Neural cell (in vitro differentiated cells): ENCODE measurements at regions not wholly inside any gene's neighbourhood (a gene's known extent, or its start where the extent isn't known, plus 50 kb on each side); places are given as distances from the start of the nearest gene placed in this dataset.

Experiments
- H2AFZ ChIP-seq: fragments of 200-600, 300-800 bp; sonication (generic), shearing (Covaris generic); 2 replicates; pipeline ENCODE4 v1.6.0; 2014; ENCODE audit warnings: low read depth, mild to moderate bottlenecking, antibody characterized with exemption, low read length, moderate library complexity
- H3F3A ChIP-seq: fragments of 200-600 bp; shearing (Covaris generic); 2 replicates; pipeline ENCODE4 v1.6.1; 2016; ENCODE audit warnings: mild to moderate bottlenecking, moderate library complexity, mixed read lengths, antibody characterized with exemption, low read length; ENCODE audit not compliant: insufficient read depth, poor library complexity, severe bottlenecking
- H3K27ac ChIP-seq: fragments of 200-600, 300-800 bp; sonication (generic), shearing (Covaris generic); 2 replicates; pipeline ENCODE4 v1.5.1; 2014; ENCODE audit warnings: mild to moderate bottlenecking, low read length, moderate library complexity
- H3K27me3 ChIP-seq: fragments of 300-800, 200-600 bp; sonication (generic), shearing (Covaris generic); 2 replicates; pipeline ENCODE4 v1.6.0; 2014; ENCODE audit warnings: mild to moderate bottlenecking, low read depth, low read length, moderate library complexity; ENCODE audit not compliant: insufficient read depth
- H3K36me3 ChIP-seq: fragments of 300-800, 200-600 bp; sonication (generic), shearing (Covaris generic); 2 replicates; pipeline ENCODE4 v1.5.1; 2014; ENCODE audit warnings: mild to moderate bottlenecking, antibody characterized with exemption, low read length, moderate library complexity; ENCODE audit not compliant: insufficient read depth
- H3K4me2 ChIP-seq: fragments of 300-800, 200-600 bp; sonication (generic), shearing (Covaris generic); 2 replicates; pipeline ENCODE4 v1.6.0; 2014; ENCODE audit warnings: mild to moderate bottlenecking, low read length
- H3K4me3 ChIP-seq: fragments of 300-800, 200-600 bp; sonication (generic), shearing (Covaris generic); 2 replicates; pipeline ENCODE4 v1.5.1; 2014; ENCODE audit warnings: mild to moderate bottlenecking, low read length, moderate library complexity
- H3K79me2 ChIP-seq: fragments of 200-600 bp; shearing (Covaris generic); replicated peaks from 2 replicates; pipeline ENCODE4 v1.6.0; 2014; ENCODE audit warnings: mild to moderate bottlenecking, low read length, moderate library complexity; ENCODE audit not compliant: insufficient read depth
- H3K9ac ChIP-seq: fragments of 300-800, 200-600 bp; sonication (generic), shearing (Covaris generic); 2 replicates; pipeline ENCODE4 v1.6.1; 2016; ENCODE audit warnings: mild to moderate bottlenecking, low read length, mixed read lengths
- H3K9me2 ChIP-seq: fragments of 200-600 bp; shearing (Covaris generic); 2 replicates; pipeline ENCODE4 v1.6.1; 2016; ENCODE audit warnings: mild to moderate bottlenecking, low read length, mixed read lengths; ENCODE audit not compliant: insufficient read depth
- H3K9me3 ChIP-seq: fragments of 200-600, 300-800 bp; sonication (generic), shearing (Covaris generic); 2 replicates; pipeline ENCODE4 v1.6.1; 2016; ENCODE audit warnings: mild to moderate bottlenecking, mixed run types, low read length, moderate library complexity, mixed read lengths
- H4K20me1 ChIP-seq: fragments of 200-600 bp; shearing (Covaris generic); 2 replicates; pipeline ENCODE4 v1.6.1; 2016; ENCODE audit warnings: mild to moderate bottlenecking, mixed run types; ENCODE audit not compliant: insufficient read depth
- EP300 ChIP-seq: fragments of 450-650 bp; conservative IDR thresholded peaks from 2 replicates; pipeline ENCODE4 v1.6.1; 2014; ENCODE audit warnings: antibody characterized with exemption, mild to moderate bottlenecking, moderate library complexity; ENCODE audit not compliant: poor library complexity, severe bottlenecking
- EZH2 ChIP-seq: fragments of 200-600, 300-800 bp; shearing (Covaris generic), sonication (generic); IDR thresholded peaks from 2 replicates; pipeline ENCODE4 v1.6.1; 2014; ENCODE audit warnings: antibody characterized with exemption, low read length, borderline replicate concordance, mild to moderate bottlenecking; ENCODE audit not compliant: insufficient read depth, poor library complexity, severe bottlenecking
- MXI1 ChIP-seq: fragments of 450-650 bp; conservative IDR thresholded peaks from 2 replicates; pipeline ENCODE4 v1.6.1; 2014; ENCODE audit warnings: antibody characterized with exemption, mild to moderate bottlenecking; ENCODE audit not compliant: poor library complexity, severe bottlenecking
- POLR2AphosphoS5 ChIP-seq: IDR thresholded peaks from 2 replicates; pipeline ENCODE4 v1.6.1; 2012
- RAD21 ChIP-seq: fragments of 450-650 bp; conservative IDR thresholded peaks from 2 replicates; pipeline ENCODE4 v1.6.1; 2014; ENCODE audit warnings: antibody characterized with exemption, mild to moderate bottlenecking, moderate library complexity
- SMC3 ChIP-seq: fragments of 450-650 bp; conservative IDR thresholded peaks from 2 replicates; pipeline ENCODE4 v1.6.1; 2014; ENCODE audit warnings: antibody characterized with exemption, mild to moderate bottlenecking, moderate library complexity; ENCODE audit not compliant: poor library complexity
- TAF1 ChIP-seq: IDR thresholded peaks from 2 replicates; pipeline ENCODE4 v1.6.1; 2012; ENCODE audit warnings: low read depth
- TF ChIP-seq, protein P1 (sequence below): IDR thresholded peaks from 2 replicates; pipeline ENCODE4 v1.6.1; 2012; ENCODE audit warnings: borderline replicate concordance
- TF ChIP-seq, protein P2 (sequence below): fragments of 450-650 bp; IDR thresholded peaks from 2 replicates; pipeline ENCODE4 v1.5.1; 2014; ENCODE audit warnings: antibody characterized with exemption, mild to moderate bottlenecking, moderate library complexity; ENCODE audit not compliant: poor library complexity, severe bottlenecking

DNA sequence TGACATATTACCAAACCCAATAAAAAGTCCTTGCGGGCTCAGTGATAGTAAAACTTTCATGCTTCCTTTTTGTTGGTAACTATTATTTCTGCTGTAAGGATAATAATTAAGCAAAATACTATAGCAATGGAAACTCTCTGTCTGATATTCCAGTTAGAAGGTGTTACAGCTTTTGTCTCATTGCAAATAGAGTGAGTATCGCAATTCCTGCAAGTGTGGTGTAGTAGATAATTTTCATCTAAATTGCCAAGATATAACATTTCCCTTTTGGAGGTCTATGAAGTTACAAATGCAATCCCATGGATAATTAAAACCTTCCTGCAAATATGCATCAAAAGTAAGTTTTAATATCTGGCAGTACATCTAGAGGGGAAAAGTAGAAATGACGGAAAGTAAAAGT, 88.7 kb upstream of the CD93 start:
- no peaks in the 10 kb centered on the region for H3K9me3 ChIP-seq
- no peaks in the 10 kb centered on the region for H3K9me2 ChIP-seq
- no peaks in the 10 kb centered on the region for H3K27me3 ChIP-seq
- no peaks in the 10 kb centered on the region for H3K36me3 ChIP-seq
- H3K4me3 ChIP-seq = no peak overlapping the region
- TF ChIP-seq RAD21 (no peak), MXI1 (no peak), EP300 (no peak), EZH2 (no peak), POLR2AphosphoS5 (no peak), SMC3 (no peak), TAF1 (no peak)
- TF ChIP-seq, protein P1, sequence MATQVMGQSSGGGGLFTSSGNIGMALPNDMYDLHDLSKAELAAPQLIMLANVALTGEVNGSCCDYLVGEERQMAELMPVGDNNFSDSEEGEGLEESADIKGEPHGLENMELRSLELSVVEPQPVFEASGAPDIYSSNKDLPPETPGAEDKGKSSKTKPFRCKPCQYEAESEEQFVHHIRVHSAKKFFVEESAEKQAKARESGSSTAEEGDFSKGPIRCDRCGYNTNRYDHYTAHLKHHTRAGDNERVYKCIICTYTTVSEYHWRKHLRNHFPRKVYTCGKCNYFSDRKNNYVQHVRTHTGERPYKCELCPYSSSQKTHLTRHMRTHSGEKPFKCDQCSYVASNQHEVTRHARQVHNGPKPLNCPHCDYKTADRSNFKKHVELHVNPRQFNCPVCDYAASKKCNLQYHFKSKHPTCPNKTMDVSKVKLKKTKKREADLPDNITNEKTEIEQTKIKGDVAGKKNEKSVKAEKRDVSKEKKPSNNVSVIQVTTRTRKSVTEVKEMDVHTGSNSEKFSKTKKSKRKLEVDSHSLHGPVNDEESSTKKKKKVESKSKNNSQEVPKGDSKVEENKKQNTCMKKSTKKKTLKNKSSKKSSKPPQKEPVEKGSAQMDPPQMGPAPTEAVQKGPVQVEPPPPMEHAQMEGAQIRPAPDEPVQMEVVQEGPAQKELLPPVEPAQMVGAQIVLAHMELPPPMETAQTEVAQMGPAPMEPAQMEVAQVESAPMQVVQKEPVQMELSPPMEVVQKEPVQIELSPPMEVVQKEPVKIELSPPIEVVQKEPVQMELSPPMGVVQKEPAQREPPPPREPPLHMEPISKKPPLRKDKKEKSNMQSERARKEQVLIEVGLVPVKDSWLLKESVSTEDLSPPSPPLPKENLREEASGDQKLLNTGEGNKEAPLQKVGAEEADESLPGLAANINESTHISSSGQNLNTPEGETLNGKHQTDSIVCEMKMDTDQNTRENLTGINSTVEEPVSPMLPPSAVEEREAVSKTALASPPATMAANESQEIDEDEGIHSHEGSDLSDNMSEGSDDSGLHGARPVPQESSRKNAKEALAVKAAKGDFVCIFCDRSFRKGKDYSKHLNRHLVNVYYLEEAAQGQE = no peak
- no peak overlapping the region for H3K4me2 ChIP-seq
- no peaks in the 10 kb centered on the region for H3K79me2 ChIP-seq
- no peak overlapping the region for H3K27ac ChIP-seq
- H2AFZ ChIP-seq = no peak overlapping the region
- no peaks in the 10 kb centered on the region for H4K20me1 ChIP-seq
- no peaks in the 10 kb centered on the region for H3F3A ChIP-seq
- no peak overlapping the region for H3K9ac ChIP-seq

DNA sequence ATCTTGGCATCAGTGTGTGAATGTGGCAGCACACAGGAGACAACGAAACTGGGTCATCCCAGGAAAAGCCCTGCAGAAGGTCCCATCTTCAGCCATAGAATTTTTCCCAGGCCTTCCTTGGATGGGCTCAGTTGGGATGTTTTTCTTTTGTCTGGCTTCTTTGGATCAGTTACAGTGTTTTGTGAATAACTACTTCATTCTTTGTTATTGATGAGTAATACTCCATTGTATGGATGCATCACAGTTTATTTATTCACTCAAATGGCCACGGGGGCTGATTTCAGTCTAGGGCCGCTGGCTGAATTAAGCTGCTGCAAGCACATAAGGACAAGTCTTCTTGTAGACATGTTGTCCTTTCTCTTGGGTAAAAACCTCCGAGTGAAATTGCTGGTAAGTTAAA, 81.3 kb upstream of the CD93 start:
- no peaks in the 10 kb centered on the region for H3K36me3 ChIP-seq
- H3K4me2 ChIP-seq = no peak overlapping the region

More for the DNA sequence above, 81.3 kb upstream of the CD93 start:
- H3K9me3 ChIP-seq = no peaks in the 10 kb centered on the region
- no peaks in the 10 kb centered on the region for H3K9me2 ChIP-seq
- no peak overlapping the region for H3K4me3 ChIP-seq
- no peak overlapping the region for H2AFZ ChIP-seq
- H4K20me1 ChIP-seq = no peaks in the 10 kb centered on the region
- no peaks in the 10 kb centered on the region for H3F3A ChIP-seq
- H3K79me2 ChIP-seq = no peaks in the 10 kb centered on the region
- H3K9ac ChIP-seq = no peak overlapping the region
- no peak overlapping the region for H3K27ac ChIP-seq
- TF ChIP-seq, protein P1 = no peak
- TF ChIP-seq MXI1 = no peak
- no peak for TF ChIP-seq SMC3
- no peak for TF ChIP-seq EZH2
- TF ChIP-seq POLR2AphosphoS5 = no peak
- no peak for TF ChIP-seq RAD21
- TF ChIP-seq TAF1 = no peak
- TF ChIP-seq EP300 = no peak
- TF ChIP-seq, protein P2, sequence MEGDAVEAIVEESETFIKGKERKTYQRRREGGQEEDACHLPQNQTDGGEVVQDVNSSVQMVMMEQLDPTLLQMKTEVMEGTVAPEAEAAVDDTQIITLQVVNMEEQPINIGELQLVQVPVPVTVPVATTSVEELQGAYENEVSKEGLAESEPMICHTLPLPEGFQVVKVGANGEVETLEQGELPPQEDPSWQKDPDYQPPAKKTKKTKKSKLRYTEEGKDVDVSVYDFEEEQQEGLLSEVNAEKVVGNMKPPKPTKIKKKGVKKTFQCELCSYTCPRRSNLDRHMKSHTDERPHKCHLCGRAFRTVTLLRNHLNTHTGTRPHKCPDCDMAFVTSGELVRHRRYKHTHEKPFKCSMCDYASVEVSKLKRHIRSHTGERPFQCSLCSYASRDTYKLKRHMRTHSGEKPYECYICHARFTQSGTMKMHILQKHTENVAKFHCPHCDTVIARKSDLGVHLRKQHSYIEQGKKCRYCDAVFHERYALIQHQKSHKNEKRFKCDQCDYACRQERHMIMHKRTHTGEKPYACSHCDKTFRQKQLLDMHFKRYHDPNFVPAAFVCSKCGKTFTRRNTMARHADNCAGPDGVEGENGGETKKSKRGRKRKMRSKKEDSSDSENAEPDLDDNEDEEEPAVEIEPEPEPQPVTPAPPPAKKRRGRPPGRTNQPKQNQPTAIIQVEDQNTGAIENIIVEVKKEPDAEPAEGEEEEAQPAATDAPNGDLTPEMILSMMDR = no peak
- H3K27me3 ChIP-seq = no peaks in the 10 kb centered on the region
